Gastrocnemius medialis (tissue), 4 donors: ENCODE measurements at regions not wholly inside any gene's neighbourhood (a gene's known extent, or its start where the extent isn't known, plus 50 kb on each side); places are given as distances from the start of the nearest gene placed in this dataset.

Experiments used
- POLR2A ChIP-seq, 2 donors: fragments of 450-650 bp; IDR thresholded peaks; one replicate each; pipeline ENCODE4 v1.6.1; 2017; ENCODE audit warnings: antibody characterized with exemption in 2 of 2, mild to moderate bottlenecking in 2 of 2, moderate library complexity in 2 of 2
- TF ChIP-seq, protein P1 (sequence below), 5 experiments: fragments of 450-650 bp in 3 of 5; fragments of 200-600 bp in 2 of 5; sonication (generic) in 2 of 5; IDR thresholded peaks in 4 of 5; conservative IDR thresholded peaks in 1 of 5; 1 replicate in 4 of 5; 2 replicates in 1 of 5; pipeline ENCODE4 v1.5.1; 2016 to 2019; ENCODE audit warnings: antibody characterized with exemption in 5 of 5, mild to moderate bottlenecking in 3 of 5, moderate library complexity in 3 of 5

DNA sequence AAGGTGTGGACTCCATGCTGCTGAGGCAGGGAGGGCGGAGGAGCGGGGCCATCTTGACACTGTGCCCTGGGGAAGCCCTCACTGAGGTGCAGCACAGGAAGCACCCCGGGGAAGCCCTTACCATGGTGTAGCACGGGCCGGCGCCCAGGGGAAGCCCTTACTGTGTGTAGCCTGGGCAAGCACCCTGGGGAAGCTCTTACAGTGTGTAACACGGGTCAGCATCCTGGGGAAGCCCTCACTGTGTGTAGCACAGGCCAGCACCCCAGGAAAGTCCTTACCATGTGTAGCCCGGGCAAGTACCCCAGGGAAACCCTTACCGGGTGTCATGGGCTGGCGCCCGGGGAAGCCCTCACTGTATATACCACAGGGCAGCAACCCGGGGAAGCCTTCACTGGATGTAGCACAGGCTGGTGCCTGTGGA, 62.6 kb upstream of the ZNF354B start:
- TF ChIP-seq, protein P1, sequence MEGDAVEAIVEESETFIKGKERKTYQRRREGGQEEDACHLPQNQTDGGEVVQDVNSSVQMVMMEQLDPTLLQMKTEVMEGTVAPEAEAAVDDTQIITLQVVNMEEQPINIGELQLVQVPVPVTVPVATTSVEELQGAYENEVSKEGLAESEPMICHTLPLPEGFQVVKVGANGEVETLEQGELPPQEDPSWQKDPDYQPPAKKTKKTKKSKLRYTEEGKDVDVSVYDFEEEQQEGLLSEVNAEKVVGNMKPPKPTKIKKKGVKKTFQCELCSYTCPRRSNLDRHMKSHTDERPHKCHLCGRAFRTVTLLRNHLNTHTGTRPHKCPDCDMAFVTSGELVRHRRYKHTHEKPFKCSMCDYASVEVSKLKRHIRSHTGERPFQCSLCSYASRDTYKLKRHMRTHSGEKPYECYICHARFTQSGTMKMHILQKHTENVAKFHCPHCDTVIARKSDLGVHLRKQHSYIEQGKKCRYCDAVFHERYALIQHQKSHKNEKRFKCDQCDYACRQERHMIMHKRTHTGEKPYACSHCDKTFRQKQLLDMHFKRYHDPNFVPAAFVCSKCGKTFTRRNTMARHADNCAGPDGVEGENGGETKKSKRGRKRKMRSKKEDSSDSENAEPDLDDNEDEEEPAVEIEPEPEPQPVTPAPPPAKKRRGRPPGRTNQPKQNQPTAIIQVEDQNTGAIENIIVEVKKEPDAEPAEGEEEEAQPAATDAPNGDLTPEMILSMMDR (IDR thresholded peaks at IDR 0.05 in 4 of 5, conservative IDR thresholded peaks at IDR 0.05 in 1 of 5): no peak
- no peak for TF ChIP-seq POLR2A (IDR thresholded peaks at IDR 0.05)
